MG63 (cell line): ENCODE measurements at regions not wholly inside any gene's neighbourhood (a gene's known extent, or its start where the extent isn't known, plus 50 kb on each side); places are given as distances from the start of the nearest gene placed in this dataset.
"Not testable (repeated sequence)": the region's sequence is repeated elsewhere in the genome, so short reads cannot be mapped to it uniquely, and the experiment has no call there.

ENCODE experiments used
- DNase-seq: peaks from one replicate; pipeline ENCODE4 v3.0.0-alpha.2; 2020
- H3K27me3 ChIP-seq: fragments of 250-450 bp; sonication (Bioruptor Pico); 2 replicates; pipeline ENCODE4 v1.5.1; 2020; ENCODE audit warnings: mild to moderate bottlenecking, moderate library complexity
- H3K36me3 ChIP-seq: fragments of 250-450 bp; sonication (Bioruptor Pico); 2 replicates; pipeline ENCODE4 v1.5.1; 2020; ENCODE audit warnings: mild to moderate bottlenecking, moderate library complexity
- H3K4me3 ChIP-seq: fragments of 250-450 bp; sonication (Bioruptor Pico); 2 replicates; pipeline ENCODE4 v1.5.1; 2020; ENCODE audit warnings: mild to moderate bottlenecking, moderate library complexity
- H3K9me3 ChIP-seq: fragments of 250-450 bp; sonication (Bioruptor Pico); 2 replicates; pipeline ENCODE4 v1.5.1; 2020; ENCODE audit warnings: mild to moderate bottlenecking, moderate library complexity

- peaks cover 2% of the 10 kb centered on the region; the same call in 1 of the 2 replicates for H3K27me3 ChIP-seq
- H3K4me3 ChIP-seq: no peak overlapping the region
- H3K36me3 ChIP-seq: no peaks in the 10 kb centered on the region
- no peaks in the 10 kb centered on the region for H3K9me3 ChIP-seq
- no peak for DNase-seq
Measured at GRCh38 chr6:99668036-99668705, 61.5 kb downstream of the PRDM13 start.

GRCh38 chr6:99689916-99690685 lies 83.5 kb downstream of the PRDM13 start:
- no peaks in the 10 kb centered on the region for H3K36me3 ChIP-seq
- no peaks in the 10 kb centered on the region for H3K9me3 ChIP-seq
- no peaks in the 10 kb centered on the region for H3K27me3 ChIP-seq
- no peak for DNase-seq
- no peak overlapping the region for H3K4me3 ChIP-seq

GRCh38 chr6:99702287-99702686 lies 95.7 kb downstream of the PRDM13 start:
- H3K9me3 ChIP-seq, H3K27me3 ChIP-seq, H3K4me3 ChIP-seq, DNase-seq, H3K36me3 ChIP-seq: not testable (repeated sequence)

- H3K9me3 ChIP-seq: no peaks in the 10 kb centered on the region
- no peaks in the 10 kb centered on the region for H3K27me3 ChIP-seq
- no peaks in the 10 kb centered on the region for H3K36me3 ChIP-seq
- no peak overlapping the region for H3K4me3 ChIP-seq
- no peak for DNase-seq
Measured at GRCh38 chr6:99709062-99709461, 102.4 kb downstream of the PRDM13 start.

GRCh38 chr6:99711302-99711701 lies 104.7 kb downstream of the PRDM13 start:
- Histone ChIP-seq H3K36me3 (no peaks in the 10 kb centered on the region), H3K9me3 (no peaks in the 10 kb centered on the region), H3K27me3 (no peaks in the 10 kb centered on the region), H3K4me3 (no peak overlapping the region)
- no peak for DNase-seq

GRCh38 chr6:99711925-99712324 lies 105.3 kb downstream of the PRDM13 start:
- no peaks in the 10 kb centered on the region for H3K27me3 ChIP-seq
- no peaks in the 10 kb centered on the region for H3K36me3 ChIP-seq
- H3K9me3 ChIP-seq: no peaks in the 10 kb centered on the region
- DNase-seq: no peak
- H3K4me3 ChIP-seq: no peak overlapping the region

- no peak for DNase-seq
- no peaks in the 10 kb centered on the region for H3K9me3 ChIP-seq
- H3K27me3 ChIP-seq: peaks cover 3% of the 10 kb centered on the region
- H3K36me3 ChIP-seq: no peaks in the 10 kb centered on the region
- H3K4me3 ChIP-seq: no peak overlapping the region
Measured at GRCh38 chr6:99712519-99712918, 105.9 kb downstream of the PRDM13 start.

- not testable (repeated sequence) for H3K4me3 ChIP-seq, DNase-seq
Measured at GRCh38 chr6:99722043-99722442, 115.4 kb downstream of the PRDM13 start.

GRCh38 chr6:99730237-99730636 lies 123.6 kb downstream of the PRDM13 start:
- not testable (repeated sequence) for H3K4me3 ChIP-seq, H3K9me3 ChIP-seq, H3K27me3 ChIP-seq, DNase-seq, H3K36me3 ChIP-seq

More at GRCh38 chr6:99722043-99722442, 115.4 kb downstream of the PRDM13 start:
- not testable (repeated sequence) for H3K36me3 ChIP-seq, H3K27me3 ChIP-seq, H3K9me3 ChIP-seq

GRCh38 chr6:99736302-99736701 lies 129.7 kb downstream of the PRDM13 start:
- Histone ChIP-seq H3K27me3 (peaks cover 19% of the 10 kb centered on the region), H3K4me3 (no peak overlapping the region), H3K36me3 (no peaks in the 10 kb centered on the region), H3K9me3 (no peaks in the 10 kb centered on the region)
- no peak for DNase-seq

GRCh38 chr6:99739526-99739925 lies 132.9 kb downstream of the PRDM13 start:
- no peaks in the 10 kb centered on the region for H3K9me3 ChIP-seq
- DNase-seq: no peak
- no peaks in the 10 kb centered on the region for H3K36me3 ChIP-seq
- peaks cover 24% of the 10 kb centered on the region for H3K27me3 ChIP-seq
- H3K4me3 ChIP-seq: no peak overlapping the region

GRCh38 chr6:99741092-99741491 lies 134.5 kb downstream of the PRDM13 start:
- peaks cover 24% of the 10 kb centered on the region for H3K27me3 ChIP-seq

GRCh38 chr6:99743647-99744046 lies 137.0 kb downstream of the PRDM13 start:
- Histone ChIP-seq H3K9me3 (no peaks in the 10 kb centered on the region), H3K4me3 (no peak overlapping the region), H3K27me3 (peaks cover 17% of the 10 kb centered on the region), H3K36me3 (no peaks in the 10 kb centered on the region)
- no peak for DNase-seq

More at GRCh38 chr6:99741092-99741491, 134.5 kb downstream of the PRDM13 start:
- no peaks in the 10 kb centered on the region for H3K36me3 ChIP-seq
- no peaks in the 10 kb centered on the region for H3K9me3 ChIP-seq
- no peak for DNase-seq
- H3K4me3 ChIP-seq: no peak overlapping the region

GRCh38 chr6:99745651-99746050 lies 139.0 kb downstream of the PRDM13 start:
- Histone ChIP-seq H3K36me3 (no peaks in the 10 kb centered on the region), H3K27me3 (peaks cover 6% of the 10 kb centered on the region; the same call in 1 of the 2 replicates), H3K4me3 (no peak overlapping the region), H3K9me3 (no peaks in the 10 kb centered on the region)
- DNase-seq: no peak

GRCh38 chr6:99746261-99746895 lies 139.7 kb downstream of the PRDM13 start:
- Histone ChIP-seq H3K27me3 (peaks cover 7% of the 10 kb centered on the region; the same call in 1 of the 2 replicates), H3K36me3 (no peaks in the 10 kb centered on the region), H3K9me3 (no peaks in the 10 kb centered on the region), H3K4me3 (no peak overlapping the region)
- peak; percentile 14 for DNase-seq

GRCh38 chr6:99761711-99762110 lies 155.1 kb downstream of the PRDM13 start:
- DNase-seq: no peak
- Histone ChIP-seq H3K9me3 (no peaks in the 10 kb centered on the region), H3K36me3 (no peaks in the 10 kb centered on the region), H3K27me3 (peaks cover 17% of the 10 kb centered on the region), H3K4me3 (no peak overlapping the region)

GRCh38 chr6:99768166-99768565 lies 161.5 kb downstream of the PRDM13 start:
- no peaks in the 10 kb centered on the region for H3K9me3 ChIP-seq
- peaks cover 2% of the 10 kb centered on the region; the same call in 1 of the 2 replicates for H3K27me3 ChIP-seq
- no peak overlapping the region for H3K4me3 ChIP-seq
- DNase-seq: no peak
- no peaks in the 10 kb centered on the region for H3K36me3 ChIP-seq
